Ascending aorta (tissue), 2 donors: ENCODE measurements at regions not wholly inside any gene's neighbourhood (a gene's known extent, or its start where the extent isn't known, plus 50 kb on each side); places are given as distances from the start of the nearest gene placed in this dataset.

Experiments used
- DNase-seq, 2 donors: peaks; one replicate each; pipeline ENCODE4 v3.0.0-alpha.2; 2019; ENCODE audit warnings: low spot score in 2 of 2
- H3K27ac ChIP-seq, 2 donors: fragments of 200-600 bp; sonication (generic); one replicate each; pipeline ENCODE4 v1.5.1; 2016 to 2017; ENCODE audit warnings: mild to moderate bottlenecking in 1 of 2
- H3K27me3 ChIP-seq: fragments of 200-600 bp; sonication (generic); one replicate; pipeline ENCODE4 v1.5.1; 2017
- H3K36me3 ChIP-seq, 2 donors: fragments of 200-600 bp; sonication (generic); one replicate each; pipeline ENCODE4 v1.5.1; 2016
- H3K4me1 ChIP-seq, 2 donors: fragments of 200-600 bp; sonication (generic); one replicate each; pipeline ENCODE4 v1.5.1; 2016 to 2017; ENCODE audit warnings: mild to moderate bottlenecking in 1 of 2
- H3K4me3 ChIP-seq, 2 donors: fragments of 200-600 bp; sonication (generic); one replicate each; pipeline ENCODE4 v1.5.1; 2016 to 2017; ENCODE audit warnings: mild to moderate bottlenecking in 1 of 2
- H3K9me3 ChIP-seq, 2 donors: fragments of 200-600 bp; sonication (generic); one replicate each; pipeline ENCODE4 v1.5.1; 2016
- intact Hi-C: fragments of 100-400 bp; cut with DNase I; formaldehyde crosslinking; loops from one replicate; pipeline ENCODE4 v1.15.1; 2023
- TF ChIP-seq, protein P1 (sequence below), 3 experiments: fragments of 200-600 bp in 2 of 3; fragments of 450-650 bp in 1 of 3; sonication (generic) in 2 of 3; IDR thresholded peaks; one replicate each; pipeline ENCODE4 v1.5.1; 2016 to 2019; ENCODE audit warnings: antibody characterized with exemption in 3 of 3, mild to moderate bottlenecking in 1 of 3, moderate library complexity in 1 of 3

- no peaks in the 10 kb centered on the region for H3K4me1 ChIP-seq
- no peaks in the 10 kb centered on the region for H3K9me3 ChIP-seq
- intact Hi-C loops: no loop called here
- no peak for DNase-seq
- H3K4me3 ChIP-seq: no peak overlapping the region
- no peaks in the 10 kb centered on the region for H3K36me3 ChIP-seq
- TF ChIP-seq, protein P1, sequence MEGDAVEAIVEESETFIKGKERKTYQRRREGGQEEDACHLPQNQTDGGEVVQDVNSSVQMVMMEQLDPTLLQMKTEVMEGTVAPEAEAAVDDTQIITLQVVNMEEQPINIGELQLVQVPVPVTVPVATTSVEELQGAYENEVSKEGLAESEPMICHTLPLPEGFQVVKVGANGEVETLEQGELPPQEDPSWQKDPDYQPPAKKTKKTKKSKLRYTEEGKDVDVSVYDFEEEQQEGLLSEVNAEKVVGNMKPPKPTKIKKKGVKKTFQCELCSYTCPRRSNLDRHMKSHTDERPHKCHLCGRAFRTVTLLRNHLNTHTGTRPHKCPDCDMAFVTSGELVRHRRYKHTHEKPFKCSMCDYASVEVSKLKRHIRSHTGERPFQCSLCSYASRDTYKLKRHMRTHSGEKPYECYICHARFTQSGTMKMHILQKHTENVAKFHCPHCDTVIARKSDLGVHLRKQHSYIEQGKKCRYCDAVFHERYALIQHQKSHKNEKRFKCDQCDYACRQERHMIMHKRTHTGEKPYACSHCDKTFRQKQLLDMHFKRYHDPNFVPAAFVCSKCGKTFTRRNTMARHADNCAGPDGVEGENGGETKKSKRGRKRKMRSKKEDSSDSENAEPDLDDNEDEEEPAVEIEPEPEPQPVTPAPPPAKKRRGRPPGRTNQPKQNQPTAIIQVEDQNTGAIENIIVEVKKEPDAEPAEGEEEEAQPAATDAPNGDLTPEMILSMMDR (IDR thresholded peaks at IDR 0.05): no peak
- no peaks in the 10 kb centered on the region for H3K27me3 ChIP-seq
- no peak overlapping the region for H3K27ac ChIP-seq
Measured at GRCh38 chr21:14753466-14754258, 207.5 kb upstream of the SAMSN1 start.

DNA sequence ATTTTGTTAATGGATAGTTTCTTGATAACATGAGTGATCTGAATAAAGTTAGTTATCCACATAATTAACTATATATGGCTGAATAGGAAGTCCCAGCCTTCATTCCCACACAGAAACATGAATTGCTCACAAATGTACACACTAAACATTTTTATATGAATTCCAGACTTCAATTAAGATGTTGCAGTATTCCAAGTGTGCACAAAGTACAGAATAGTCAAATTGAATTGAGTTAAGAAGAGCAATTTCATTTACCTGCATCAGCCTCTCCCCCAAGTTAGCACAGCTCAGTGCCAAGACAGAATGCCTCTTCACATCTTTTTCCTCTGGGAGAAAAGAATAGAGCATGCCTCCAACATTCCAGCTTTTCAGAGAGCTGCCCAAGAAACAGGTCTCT, 207.0 kb upstream of the SAMSN1 start:
- Histone ChIP-seq H3K27ac (no peak overlapping the region), H3K27me3 (no peaks in the 10 kb centered on the region), H3K9me3 (no peaks in the 10 kb centered on the region), H3K4me3 (no peak overlapping the region), H3K4me1 (no peaks in the 10 kb centered on the region), H3K36me3 (no peaks in the 10 kb centered on the region)
- DNase-seq: no peak
- intact Hi-C loops: no loop called here
- TF ChIP-seq, protein P1 (IDR thresholded peaks at IDR 0.05): no peak

DNA sequence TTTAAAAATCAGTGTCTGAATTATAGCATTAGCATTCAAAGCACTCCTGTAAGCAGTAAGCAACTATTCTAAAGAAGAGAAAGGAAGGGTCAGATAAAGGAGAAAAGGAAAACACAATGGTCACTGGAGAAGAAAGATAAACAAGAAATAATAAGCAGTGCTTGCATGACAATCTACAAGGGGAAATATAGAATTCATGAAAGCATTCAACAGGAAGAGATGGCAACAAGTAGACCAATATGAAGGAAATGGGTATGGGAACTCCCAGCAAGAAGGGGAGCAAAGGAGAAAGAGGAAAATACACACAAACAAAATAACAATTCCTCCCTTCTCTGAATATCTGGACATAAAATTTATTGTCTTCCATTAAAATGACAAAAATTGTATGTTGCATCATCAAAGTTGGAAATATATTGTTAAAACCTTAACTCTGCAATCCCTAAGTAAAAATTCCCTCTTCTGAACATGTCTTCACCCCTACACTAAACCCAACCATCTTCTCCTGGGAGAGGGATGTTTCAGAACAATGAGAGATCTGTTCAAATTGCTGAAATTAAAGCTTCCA, 206.3 kb upstream of the SAMSN1 start:
- Histone ChIP-seq H3K27ac (no peak overlapping the region), H3K9me3 (no peaks in the 10 kb centered on the region), H3K4me1 (no peaks in the 10 kb centered on the region), H3K27me3 (no peaks in the 10 kb centered on the region), H3K4me3 (no peak overlapping the region), H3K36me3 (no peaks in the 10 kb centered on the region)
- no peak for DNase-seq
- intact Hi-C loops: no loop called here
- TF ChIP-seq, protein P1 (IDR thresholded peaks at IDR 0.05): no peak

- H3K27me3 ChIP-seq: no peaks in the 10 kb centered on the region
- no peak overlapping the region for H3K4me3 ChIP-seq
- H3K4me1 ChIP-seq: no peaks in the 10 kb centered on the region
- H3K27ac ChIP-seq: no peak overlapping the region
- H3K9me3 ChIP-seq: no peaks in the 10 kb centered on the region
- H3K36me3 ChIP-seq: no peaks in the 10 kb centered on the region
- intact Hi-C loops: no loop called here
- TF ChIP-seq, protein P1 (IDR thresholded peaks at IDR 0.05): no peak
- no peak for DNase-seq
Measured at GRCh38 chr21:14751602-14752344, 205.7 kb upstream of the SAMSN1 start.

GRCh38 chr21:14751011-14751410, 204.9 kb upstream of the SAMSN1 start:
- H3K4me1 ChIP-seq: no peaks in the 10 kb centered on the region
- TF ChIP-seq, protein P1 (IDR thresholded peaks at IDR 0.05): no peak
- intact Hi-C loops: no loop called here
- H3K27me3 ChIP-seq: no peaks in the 10 kb centered on the region
- no peak overlapping the region for H3K27ac ChIP-seq
- no peak for DNase-seq
- H3K4me3 ChIP-seq: no peak overlapping the region
- H3K36me3 ChIP-seq: no peaks in the 10 kb centered on the region
- H3K9me3 ChIP-seq: no peaks in the 10 kb centered on the region
